Aorta (tissue), 5 donors: ENCODE measurements at regions not wholly inside any gene's neighbourhood (a gene's known extent, or its start where the extent isn't known, plus 50 kb on each side); places are given as distances from the start of the nearest gene placed in this dataset.
A peak's percentile ranks its signal among the peaks of the same experiment; 100 is the strongest.

Source experiments
- ATAC-seq: fragments of 200-7000 bp; cut with Tn5 transposase; one replicate; pipeline ENCODE4 v1.9.1; 2022; ENCODE audit warnings: moderate library complexity; ENCODE audit not compliant: low FRiP score
- DNase-seq, 2 donors: peaks; one replicate each; pipeline ENCODE4 v3.0.0-alpha.2; 2020
- H3K27ac ChIP-seq, 2 donors: one replicate each; pipeline ENCODE4 v1.5.1; 2013; ENCODE audit warnings: low read length in 2 of 2, mild to moderate bottlenecking in 2 of 2, moderate library complexity in 2 of 2, control low read depth in 1 of 2, inconsistent platforms in 1 of 2, low read depth in 1 of 2
- H3K27me3 ChIP-seq, 2 donors: one replicate each; pipeline ENCODE4 v1.6.1; 2013; ENCODE audit warnings: control low read depth in 1 of 2, low read length in 1 of 2, mild to moderate bottlenecking in 1 of 2, moderate library complexity in 1 of 2; ENCODE audit not compliant: insufficient read depth in 2 of 2, control insufficient read depth in 1 of 2
- H3K36me3 ChIP-seq, 2 donors: one replicate each; pipeline ENCODE4 v1.6.1; 2013; ENCODE audit warnings: control low read depth in 1 of 2, low read length in 1 of 2, mild to moderate bottlenecking in 1 of 2; ENCODE audit not compliant: insufficient read depth in 2 of 2, control insufficient read depth in 1 of 2
- H3K4me1 ChIP-seq, 2 donors: one replicate each; pipeline ENCODE4 v1.6.1; 2013; ENCODE audit warnings: low read length in 2 of 2, control low read depth in 1 of 2, mild to moderate bottlenecking in 1 of 2, moderate library complexity in 1 of 2; ENCODE audit not compliant: insufficient read depth in 2 of 2, control insufficient read depth in 1 of 2
- H3K4me3 ChIP-seq, 2 donors: one replicate each; pipeline ENCODE4 v1.5.1; 2013; ENCODE audit warnings: low read length in 2 of 2, control low read depth in 1 of 2, mild to moderate bottlenecking in 1 of 2
- H3K9me3 ChIP-seq: one replicate; pipeline ENCODE4 v1.6.1; 2013; ENCODE audit warnings: mild to moderate bottlenecking, low read length; ENCODE audit not compliant: control insufficient read depth
- WGBS, 2 donors: extraction: QIAGEN DNeasy Blood & Tissue Kit; methylation state at CpG; one replicate each; pipeline ENCODE4 v1.1.7; 2013; 5-methylcytosine and 5-hydroxymethylcytosine counted together
- intact Hi-C, 2 donors: fragments of 100-400 bp; cut with DNase I; formaldehyde crosslinking; loops; one replicate each; pipeline versions ENCODE4 v1.14.2 to v1.15.0; 2022
- donor health status: healthy with polysubstance abuse.
- donor health status: Bipolar disorder and iron deficiency.
- donor health status: DM: no; HTN: no; CAD: no.
- donor health status: DM: no; HTN: no; CAD: no.
- donor health status: DM: yes; HTN: yes; CAD: no.

GRCh38 chr20:58600756-58601155, 50.3 kb upstream of the STX16 start:
- Histone ChIP-seq H3K4me1 (peaks cover 0 to 5% of the 10 kb centered on the region in 2 donors), H3K9me3 (peaks cover 2% of the 10 kb centered on the region), H3K27me3 (no peaks in the 10 kb centered on the region), H3K36me3 (no peaks in the 10 kb centered on the region), H3K4me3 (no peak overlapping the region), H3K27ac (no peak overlapping the region)
- WGBS, 2 donors = 94 to 95% methylated on average over 4 of the region's 4 CpGs
- DNase-seq (no peak), ATAC-seq (no peak)
- intact Hi-C loops = no loop called here

GRCh38 chr20:58599966-58600365, 51.1 kb upstream of the STX16 start:
- no peaks in the 10 kb centered on the region for H3K36me3 ChIP-seq
- peaks cover 2% of the 10 kb centered on the region for H3K9me3 ChIP-seq
- DNase-seq (peak; percentile 35 to 55), ATAC-seq (no peak)
- 97% methylated on average over 10 of the region's 10 CpGs for WGBS, 2 donors
- no peaks in the 10 kb centered on the region for H3K27me3 ChIP-seq
- peaks cover 0 to 5% of the 10 kb centered on the region in 2 donors for H3K4me1 ChIP-seq
- intact Hi-C loops = no loop called here
- no peak overlapping the region for H3K27ac ChIP-seq
- no peak overlapping the region for H3K4me3 ChIP-seq

- intact Hi-C loops = no loop called here
- H3K4me1 ChIP-seq = peaks cover 0 to 5% of the 10 kb centered on the region in 2 donors
- H3K27ac ChIP-seq = no peak overlapping the region
- ATAC-seq (peak; percentile 65), DNase-seq (peak in 1 of 2 donors; percentile 81)
- peaks cover 2% of the 10 kb centered on the region for H3K9me3 ChIP-seq
- WGBS, 2 donors = 52 to 59% methylated on average over 6 of the region's 6 CpGs
- H3K4me3 ChIP-seq = no peak overlapping the region
- H3K36me3 ChIP-seq = no peaks in the 10 kb centered on the region
- H3K27me3 ChIP-seq = no peaks in the 10 kb centered on the region
Measured at GRCh38 chr20:58598211-58599015, 52.7 kb upstream of the STX16 start.

GRCh38 chr20:58597249-58597891, 53.7 kb upstream of the STX16 start:
- ATAC-seq (peak; percentile 84), DNase-seq (peak; percentile 66 to 79)
- peaks cover 0 to 5% of the 10 kb centered on the region in 2 donors for H3K4me1 ChIP-seq
- 7 to 9% methylated on average over 18 of the region's 18 CpGs for WGBS, 2 donors
- no peaks in the 10 kb centered on the region for H3K27me3 ChIP-seq
- no peaks in the 10 kb centered on the region for H3K36me3 ChIP-seq
- H3K9me3 ChIP-seq = no peaks in the 10 kb centered on the region
- no peak overlapping the region for H3K4me3 ChIP-seq
- intact Hi-C loops = no loop called here
- no peak overlapping the region for H3K27ac ChIP-seq

- H3K4me1 ChIP-seq = peaks cover 0 to 5% of the 10 kb centered on the region in 2 donors
- no peaks in the 10 kb centered on the region for H3K27me3 ChIP-seq
- ATAC-seq (peak; percentile 22), DNase-seq (peak; percentile 59 to 70)
- no peak overlapping the region for H3K4me3 ChIP-seq
- H3K36me3 ChIP-seq = no peaks in the 10 kb centered on the region
- no peak overlapping the region for H3K27ac ChIP-seq
- H3K9me3 ChIP-seq = no peaks in the 10 kb centered on the region
- 51 to 62% methylated on average over 16 of the region's 16 CpGs for WGBS, 2 donors
- intact Hi-C loops = no loop called here
Measured at GRCh38 chr20:58596750-58597248, 54.3 kb upstream of the STX16 start.

GRCh38 chr20:58596244-58596643, 54.8 kb upstream of the STX16 start:
- WGBS, 2 donors = 77 to 95% methylated on average over 6 of the region's 6 CpGs
- Histone ChIP-seq H3K27ac (no peak overlapping the region), H3K9me3 (no peaks in the 10 kb centered on the region), H3K36me3 (no peaks in the 10 kb centered on the region), H3K4me3 (no peak overlapping the region), H3K27me3 (no peaks in the 10 kb centered on the region), H3K4me1 (peaks cover 0 to 5% of the 10 kb centered on the region in 2 donors)
- DNase-seq (no peak), ATAC-seq (no peak)
- intact Hi-C loops = no loop called here

- H3K27me3 ChIP-seq = no peaks in the 10 kb centered on the region
- no peak for DNase-seq
- ATAC-seq = no peak
- H3K27ac ChIP-seq = no peak overlapping the region
- no peak overlapping the region for H3K4me3 ChIP-seq
- 66 to 72% methylated on average over 3 of the region's 3 CpGs for WGBS, 2 donors
- H3K9me3 ChIP-seq = no peaks in the 10 kb centered on the region
- H3K4me1 ChIP-seq = peaks cover 0 to 5% of the 10 kb centered on the region in 2 donors
- no peaks in the 10 kb centered on the region for H3K36me3 ChIP-seq
- intact Hi-C loops = no loop called here
Measured at GRCh38 chr20:58595167-58595566, 55.9 kb upstream of the STX16 start.

GRCh38 chr20:58593880-58594638, 57.0 kb upstream of the STX16 start:
- Histone ChIP-seq H3K36me3 (no peaks in the 10 kb centered on the region), H3K27me3 (no peaks in the 10 kb centered on the region), H3K9me3 (no peaks in the 10 kb centered on the region), H3K27ac (no peak overlapping the region), H3K4me3 (no peak overlapping the region), H3K4me1 (peaks cover 0 to 5% of the 10 kb centered on the region in 2 donors)
- peak in 1 of 2 donors; percentile 54 for DNase-seq
- WGBS, 2 donors = 32% methylated on average over 18 of the region's 18 CpGs
- no peak for ATAC-seq
- intact Hi-C loops = no loop called here
